ENCODE measurements at regions not wholly inside any gene's neighbourhood (a gene's known extent, or its start where the extent isn't known, plus 50 kb on each side); places are given as distances from the start of the nearest gene placed in this dataset.

- no peak overlapping the region for H3K4me3 ChIP-seq (ENCODE audit: low read depth, low read length)
- TF ChIP-seq, protein P1, sequence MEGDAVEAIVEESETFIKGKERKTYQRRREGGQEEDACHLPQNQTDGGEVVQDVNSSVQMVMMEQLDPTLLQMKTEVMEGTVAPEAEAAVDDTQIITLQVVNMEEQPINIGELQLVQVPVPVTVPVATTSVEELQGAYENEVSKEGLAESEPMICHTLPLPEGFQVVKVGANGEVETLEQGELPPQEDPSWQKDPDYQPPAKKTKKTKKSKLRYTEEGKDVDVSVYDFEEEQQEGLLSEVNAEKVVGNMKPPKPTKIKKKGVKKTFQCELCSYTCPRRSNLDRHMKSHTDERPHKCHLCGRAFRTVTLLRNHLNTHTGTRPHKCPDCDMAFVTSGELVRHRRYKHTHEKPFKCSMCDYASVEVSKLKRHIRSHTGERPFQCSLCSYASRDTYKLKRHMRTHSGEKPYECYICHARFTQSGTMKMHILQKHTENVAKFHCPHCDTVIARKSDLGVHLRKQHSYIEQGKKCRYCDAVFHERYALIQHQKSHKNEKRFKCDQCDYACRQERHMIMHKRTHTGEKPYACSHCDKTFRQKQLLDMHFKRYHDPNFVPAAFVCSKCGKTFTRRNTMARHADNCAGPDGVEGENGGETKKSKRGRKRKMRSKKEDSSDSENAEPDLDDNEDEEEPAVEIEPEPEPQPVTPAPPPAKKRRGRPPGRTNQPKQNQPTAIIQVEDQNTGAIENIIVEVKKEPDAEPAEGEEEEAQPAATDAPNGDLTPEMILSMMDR (IDR thresholded peaks at IDR 0.05; ENCODE audit: low read depth, low read length, missing control alignments) = no peak
- DNase-seq (ENCODE audit: low read depth) = no peak
Measured at GRCh38 chr3:124202754-124203153, 210.8 kb upstream of the ROPN1 start.

DNA sequence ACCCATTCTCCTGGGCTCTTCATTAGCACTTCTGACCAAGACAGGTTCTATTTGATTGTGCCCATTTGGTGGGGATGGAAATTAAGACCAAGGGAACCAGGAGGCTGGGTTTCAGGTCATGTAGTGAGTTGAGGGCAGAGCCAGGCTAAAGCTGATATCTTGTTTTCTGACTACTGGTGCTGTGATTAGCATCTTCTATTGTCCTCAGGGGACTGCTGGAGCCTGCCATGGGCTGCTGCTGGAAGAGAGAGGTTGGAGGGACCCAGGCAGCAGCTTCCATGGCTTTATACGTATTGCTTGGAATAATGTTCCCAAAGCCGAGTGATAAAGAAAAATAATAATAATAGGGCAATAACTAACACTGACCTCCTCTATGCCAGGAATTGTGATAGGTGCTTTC is 211.4 kb upstream of the ROPN1 start:
- H3K4me3 ChIP-seq (ENCODE audit: low read depth, low read length) = no peak overlapping the region
- no peak for DNase-seq (ENCODE audit: low read depth)
- TF ChIP-seq, protein P1 (IDR thresholded peaks at IDR 0.05; ENCODE audit: low read depth, low read length, missing control alignments) = no peak

GRCh38 chr3:124206225-124207055 is 214.5 kb upstream of the ROPN1 start:
- TF ChIP-seq, protein P1 (IDR thresholded peaks at IDR 0.05; ENCODE audit: low read depth, low read length, missing control alignments) = no peak
- DNase-seq (ENCODE audit: low read depth) = no peak
- no peak overlapping the region for H3K4me3 ChIP-seq (ENCODE audit: low read depth, low read length)

- no peak for DNase-seq (ENCODE audit: low read depth)
- H3K4me3 ChIP-seq (ENCODE audit: low read depth, low read length) = no peak overlapping the region
- TF ChIP-seq, protein P1 (IDR thresholded peaks at IDR 0.05; ENCODE audit: low read depth, low read length, missing control alignments) = no peak
Measured at GRCh38 chr3:124207077-124207476, 215.2 kb upstream of the ROPN1 start.

DNA sequence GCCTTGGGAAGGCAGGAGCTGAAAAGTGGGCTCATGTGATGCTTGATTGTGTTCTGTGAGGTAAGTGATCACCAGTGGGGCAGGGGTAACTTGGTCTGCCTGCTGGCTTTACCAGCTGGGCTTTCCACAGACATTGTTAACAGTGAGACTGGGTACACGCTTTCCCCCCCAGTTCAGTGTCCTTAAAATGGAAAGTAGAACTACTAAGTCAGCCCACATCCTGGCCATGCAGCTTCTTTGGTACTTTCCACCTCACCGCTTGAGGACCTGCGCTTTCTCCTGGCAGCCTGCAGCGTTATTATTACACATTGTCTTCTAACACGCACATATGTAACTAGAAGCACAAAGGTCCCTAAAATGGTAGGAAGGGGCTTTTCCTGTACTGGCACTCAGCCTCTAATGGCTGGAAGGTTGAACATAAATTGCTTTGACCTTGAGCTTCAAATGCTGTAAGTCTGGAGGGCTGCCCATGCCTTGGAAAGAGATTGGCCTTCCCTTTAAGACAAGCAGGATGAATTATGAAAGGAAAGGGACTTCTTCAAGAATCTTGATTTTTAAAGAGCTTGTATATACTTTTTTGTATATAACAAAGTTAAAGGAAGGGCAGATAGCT is 216.1 kb upstream of the ROPN1 start:
- peak; percentile 69 for DNase-seq (ENCODE audit: low read depth)
- TF ChIP-seq, protein P1 (IDR thresholded peaks at IDR 0.05; ENCODE audit: low read depth, low read length, missing control alignments) = no peak
- no peak overlapping the region for H3K4me3 ChIP-seq (ENCODE audit: low read depth, low read length)

DNA sequence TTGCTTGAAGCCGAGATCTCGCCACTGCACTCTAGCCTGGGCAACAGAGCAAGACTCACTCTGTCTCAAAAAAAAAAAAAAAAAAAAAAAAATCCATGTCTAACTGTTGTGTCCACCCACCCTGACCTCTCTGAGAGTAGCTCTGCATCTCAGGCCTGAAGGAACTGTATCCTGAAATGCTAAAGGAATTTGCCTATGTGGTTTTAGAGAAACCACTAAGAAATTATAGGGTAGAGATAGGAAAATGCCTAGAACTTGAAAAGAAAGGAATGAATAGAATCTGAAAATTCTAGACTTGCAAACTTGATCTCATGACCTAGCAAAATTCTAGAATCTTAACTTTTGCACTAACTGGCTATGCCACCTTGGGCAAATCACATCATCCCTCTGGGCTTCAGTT is 217.5 kb upstream of the ROPN1 start:
- DNase-seq (ENCODE audit: low read depth) = no peak
- no peak overlapping the region for H3K4me3 ChIP-seq (ENCODE audit: low read depth, low read length)
- TF ChIP-seq, protein P1 (IDR thresholded peaks at IDR 0.05; ENCODE audit: low read depth, low read length, missing control alignments) = no peak

All from GM12864 (cell line).